PC-9 (cell line): ENCODE measurements at regions not wholly inside any gene's neighbourhood (a gene's known extent, or its start where the extent isn't known, plus 50 kb on each side); places are given as distances from the start of the nearest gene placed in this dataset.
"Not testable (repeated sequence)": the region's sequence is repeated elsewhere in the genome, so short reads cannot be mapped to it uniquely, and the experiment has no call there.

Source experiments
- BruUV-seq: library from RNA; stranded (reverse); fragments of 400-500 nt; replicated peaks from 2 replicates; lab custom pipeline; 2021; lab: Mats Ljungman, UMichigan
- CTCF ChIA-PET: fragments of 300-600 bp; sonication (Branson Sonifier 250); formaldehyde crosslinking; loops from one replicate; lab custom pipeline; 2022; ENCODE audit warnings: antibody characterized with exemption; lab: Charles Lee
- POLR2A ChIA-PET: fragments of 300-600 bp; sonication (Branson Sonifier 250); formaldehyde crosslinking; loops from one replicate; lab custom pipeline; 2022; ENCODE audit warnings: antibody characterized with exemption; ENCODE audit not compliant: unreplicated experiment; lab: Charles Lee
- DNase-seq, 2 experiments: peaks; one replicate each; pipeline versions ENCODE4 v3.0.0 to v3.0.0-alpha.2; 2015 to 2022; ENCODE audit warnings: mixed read lengths in 1 of 2
- H2AFZ ChIP-seq: fragments of 200-600 bp; sonication (generic); 2 replicates; pipeline ENCODE4 v1.8.1; 2017; ENCODE audit warnings: antibody characterized with exemption
- H3F3A ChIP-seq: fragments of 200-600 bp; sonication (generic); 2 replicates; pipeline ENCODE4 v1.8.1; 2017; ENCODE audit warnings: antibody characterized with exemption, mild to moderate bottlenecking, low read depth; ENCODE audit not compliant: insufficient read depth
- H3K27ac ChIP-seq: fragments of 200-600 bp; sonication (generic); 2 replicates; pipeline ENCODE4 v1.6.1; 2016; ENCODE audit warnings: mixed run types
- H3K27me3 ChIP-seq: fragments of 200-600 bp; sonication (generic); 2 replicates; pipeline ENCODE4 v1.6.1; 2016; ENCODE audit warnings: low read depth, mixed run types; ENCODE audit not compliant: insufficient read depth
- H3K36me3 ChIP-seq: fragments of 200-600 bp; sonication (generic); 2 replicates; pipeline ENCODE4 v1.6.1; 2016; ENCODE audit warnings: low read depth, mixed run types
- H3K4me1 ChIP-seq: fragments of 200-600 bp; sonication (generic); replicated peaks from 2 replicates; pipeline ENCODE4 v1.6.1; 2016; ENCODE audit warnings: mixed run types; ENCODE audit not compliant: insufficient read depth
- H3K4me2 ChIP-seq: fragments of 200-600 bp; sonication (generic); 2 replicates; pipeline ENCODE4 v1.6.1; 2017; ENCODE audit warnings: mixed run types
- H3K4me3 ChIP-seq: fragments of 200-600 bp; sonication (generic); 2 replicates; pipeline ENCODE4 v1.6.1; 2016; ENCODE audit warnings: mixed run types
- H3K79me2 ChIP-seq: fragments of 200-600 bp; sonication (generic); 2 replicates; pipeline ENCODE4 v1.6.1; 2017; ENCODE audit warnings: low read depth, mixed run types
- H3K9me2 ChIP-seq: fragments of 200-600 bp; sonication (generic); 2 replicates; pipeline ENCODE4 v1.8.1; 2017; ENCODE audit warnings: mild to moderate bottlenecking; ENCODE audit not compliant: insufficient read depth
- H3K9me3 ChIP-seq: fragments of 200-600 bp; sonication (generic); 2 replicates; pipeline ENCODE4 v1.8.1; 2016; ENCODE audit warnings: low read depth; ENCODE audit not compliant: insufficient read depth
- H4K20me1 ChIP-seq: fragments of 200-600 bp; sonication (generic); 2 replicates; pipeline ENCODE4 v1.8.1; 2017; ENCODE audit not compliant: insufficient read depth
- CTCF ChIP-seq: fragments of 200-600 bp; sonication (generic); conservative IDR thresholded peaks from 2 replicates; pipeline ENCODE4 v1.6.1; 2017; ENCODE audit warnings: mixed run types, antibody characterized with exemption, mild to moderate bottlenecking, moderate library complexity
- EZH2 ChIP-seq: fragments of 200-600 bp; sonication (generic); IDR thresholded peaks from 2 replicates; pipeline ENCODE4 v1.8.0; 2017; ENCODE audit warnings: antibody characterized with exemption, low read depth
- intact Hi-C: fragments of 100-400 bp; cut with micrococcal nuclease; formaldehyde crosslinking; loops from one replicate; pipeline ENCODE4 v1.10.0; 2022; ENCODE audit not compliant: unreplicated experiment

GRCh38 chr12:100058482-100059029 is 73.8 kb upstream of the ANKS1B start:
- H3K27ac ChIP-seq, result no peak overlapping the region
- no peaks in the 10 kb centered on the region for H3K9me3 ChIP-seq
- no peak for TF ChIP-seq CTCF
- no peak for TF ChIP-seq EZH2
- no TSS peak for BruUV-seq
- H4K20me1 ChIP-seq, result no peaks in the 10 kb centered on the region
- no peaks in the 10 kb centered on the region for H3K4me1 ChIP-seq
- no peaks in the 10 kb centered on the region for H3K79me2 ChIP-seq
- CTCF ChIA-PET, result no interaction called here
- no peaks in the 10 kb centered on the region for H3K9me2 ChIP-seq
- no peaks in the 10 kb centered on the region for H3F3A ChIP-seq
- no peaks in the 10 kb centered on the region for H3K27me3 ChIP-seq
- intact Hi-C loops, result no loop called here
- DNase-seq, result peak in 1 of 2 experiments; percentile 56
- H3K36me3 ChIP-seq, result 0 out of 2 replicates have a peak, but pooled peaks cover 3% of the 10 kb centered on the region
- no peak overlapping the region for H3K4me2 ChIP-seq
- POLR2A ChIA-PET, result no interaction called here
- no peak overlapping the region for H3K4me3 ChIP-seq
- H2AFZ ChIP-seq, result no peak overlapping the region

GRCh38 chr12:100046202-100046601 is 61.5 kb upstream of the ANKS1B start:
- DNase-seq, H3F3A ChIP-seq, intact Hi-C loops, BruUV-seq, H3K9me2 ChIP-seq, H3K36me3 ChIP-seq, H2AFZ ChIP-seq, H3K4me2 ChIP-seq, H3K4me3 ChIP-seq, POLR2A ChIA-PET, CTCF ChIA-PET, H3K9me3 ChIP-seq, H3K4me1 ChIP-seq, H4K20me1 ChIP-seq, H3K79me2 ChIP-seq, H3K27me3 ChIP-seq, H3K27ac ChIP-seq: not testable (repeated sequence)

GRCh38 chr12:100044266-100044665 is 59.5 kb upstream of the ANKS1B start:
- Histone ChIP-seq H3K9me3 (no peaks in the 10 kb centered on the region), H3K4me1 (no peaks in the 10 kb centered on the region), H2AFZ (no peak overlapping the region), H3K27me3 (no peaks in the 10 kb centered on the region), H3K4me2 (no peak overlapping the region), H3K36me3 (no peaks in the 10 kb centered on the region), H4K20me1 (no peaks in the 10 kb centered on the region), H3K4me3 (no peak overlapping the region), H3F3A (no peaks in the 10 kb centered on the region), H3K79me2 (no peaks in the 10 kb centered on the region), H3K9me2 (no peaks in the 10 kb centered on the region), H3K27ac (no peak overlapping the region)
- TF ChIP-seq CTCF (no peak), EZH2 (no peak)
- no TSS peak for BruUV-seq
- intact Hi-C loops, result no loop called here
- ChIA-PET CTCF (no interaction called here), POLR2A (no interaction called here)
- DNase-seq, result no peak

GRCh38 chr12:100043631-100044030 is 58.9 kb upstream of the ANKS1B start:
- POLR2A ChIA-PET, result no interaction called here
- no peaks in the 10 kb centered on the region for H3K4me1 ChIP-seq
- CTCF ChIA-PET, result no interaction called here
- no peak overlapping the region for H3K4me3 ChIP-seq
- H4K20me1 ChIP-seq, result no peaks in the 10 kb centered on the region
- no peaks in the 10 kb centered on the region for H3K79me2 ChIP-seq
- no peaks in the 10 kb centered on the region for H3K9me2 ChIP-seq
- no peaks in the 10 kb centered on the region for H3K27me3 ChIP-seq
- no peak overlapping the region for H2AFZ ChIP-seq
- H3K27ac ChIP-seq, result no peak overlapping the region
- TF ChIP-seq EZH2 (no peak), CTCF (no peak)
- H3F3A ChIP-seq, result no peaks in the 10 kb centered on the region
- intact Hi-C loops, result no loop called here
- no peaks in the 10 kb centered on the region for H3K9me3 ChIP-seq
- DNase-seq, result no peak
- no peak overlapping the region for H3K4me2 ChIP-seq
- no TSS peak for BruUV-seq
- no peaks in the 10 kb centered on the region for H3K36me3 ChIP-seq
